UCSD-AML1 (cell line): ENCODE measurements at regions not wholly inside any gene's neighbourhood (a gene's known extent, or its start where the extent isn't known, plus 50 kb on each side); places are given as distances from the start of the nearest gene placed in this dataset.

Experiments used
- DNase-seq: peaks from one replicate; lab custom pipeline; 2025; ENCODE audit not compliant: unreplicated experiment; lab: John Stamatoyannopoulos, UW

DNA sequence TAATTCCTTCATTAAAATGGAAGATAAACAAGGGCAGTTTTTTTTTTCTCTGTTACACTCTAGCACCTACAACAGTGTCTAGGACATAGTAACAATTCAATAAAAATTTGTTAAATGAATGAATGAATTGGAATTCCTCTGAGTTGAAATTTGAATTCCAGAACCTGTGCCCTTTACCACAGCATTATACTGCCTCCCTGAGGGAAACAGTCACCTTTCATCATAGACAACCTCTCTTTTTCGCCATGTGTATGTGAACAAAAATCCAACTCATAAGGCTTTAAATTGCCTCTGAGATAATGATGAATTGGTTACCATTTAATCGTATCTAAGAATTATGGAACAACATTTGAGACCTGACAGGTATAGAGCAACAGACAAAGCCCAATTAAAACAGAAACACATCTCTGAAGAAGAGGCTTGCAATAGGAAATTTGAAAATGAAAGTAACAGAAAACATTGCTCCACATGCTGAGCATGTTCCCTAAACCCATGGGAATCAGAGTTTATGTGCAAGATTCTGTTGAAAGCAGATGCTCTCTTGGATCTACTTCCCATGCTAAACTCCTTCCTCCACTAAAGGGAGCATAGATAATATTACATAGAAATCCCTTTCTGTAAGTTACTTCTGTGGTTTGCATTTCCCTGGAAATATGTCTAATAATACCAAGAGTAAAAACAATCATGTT is 657.8 kb downstream of the GALC start:
- DNase-seq = no peak

DNA sequence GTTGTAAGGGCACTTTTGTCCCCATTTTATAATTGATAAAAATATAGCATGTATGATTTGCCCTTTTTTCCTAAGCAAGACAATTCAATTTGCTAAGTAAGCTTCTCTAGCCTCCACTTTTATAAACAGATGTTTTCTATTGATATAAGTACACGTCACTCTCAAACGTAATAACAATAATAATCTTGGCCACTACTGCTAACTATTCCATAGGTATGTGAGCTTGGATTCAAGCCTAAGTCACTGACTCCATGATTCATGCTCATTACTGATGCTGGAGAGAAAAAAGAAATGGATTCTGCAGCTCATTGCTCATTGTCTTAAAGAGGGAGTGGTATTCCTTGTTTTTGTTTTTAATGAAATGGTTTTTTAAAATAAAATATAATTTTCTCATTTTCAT is 661.0 kb downstream of the GALC start:
- DNase-seq = no peak

DNA sequence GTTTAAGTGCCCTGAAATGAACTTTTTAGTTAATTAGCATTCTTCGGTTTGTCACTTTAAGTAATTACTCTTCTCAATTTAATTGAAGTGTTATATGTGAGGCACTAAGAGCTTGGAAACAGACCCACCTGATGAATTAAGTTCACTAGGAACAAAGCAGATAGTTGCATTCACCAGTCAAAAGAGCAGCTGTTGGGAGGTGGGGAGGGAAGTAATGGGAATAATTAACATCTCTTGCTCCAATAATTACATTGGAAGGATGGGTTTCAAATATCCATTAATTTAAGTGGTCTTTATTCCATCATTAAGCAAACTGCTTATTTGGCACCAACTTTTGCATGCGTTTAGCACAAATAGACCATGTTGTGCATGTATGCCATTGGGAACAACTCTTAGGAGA is 667.2 kb downstream of the GALC start:
- no peak for DNase-seq

DNA sequence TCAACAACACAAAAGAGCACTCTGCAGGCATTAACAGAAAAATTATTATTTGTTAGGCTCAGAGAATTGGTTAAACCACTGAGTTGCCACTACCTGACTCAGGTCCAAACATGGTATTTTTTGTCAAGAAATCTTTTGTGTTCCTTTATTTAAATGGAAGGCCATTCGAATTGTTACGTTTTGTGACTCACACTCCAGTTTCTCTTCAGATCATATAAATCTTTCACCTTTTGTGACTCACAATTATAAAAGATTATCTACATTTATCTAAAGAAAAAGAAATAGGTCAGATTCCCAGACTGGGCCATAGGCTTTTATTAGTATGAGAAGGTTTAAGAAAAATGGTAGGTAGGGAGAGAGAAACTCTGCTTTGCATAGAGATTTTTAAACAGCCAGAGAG is 669.8 kb downstream of the GALC start:
- DNase-seq = no peak

DNA sequence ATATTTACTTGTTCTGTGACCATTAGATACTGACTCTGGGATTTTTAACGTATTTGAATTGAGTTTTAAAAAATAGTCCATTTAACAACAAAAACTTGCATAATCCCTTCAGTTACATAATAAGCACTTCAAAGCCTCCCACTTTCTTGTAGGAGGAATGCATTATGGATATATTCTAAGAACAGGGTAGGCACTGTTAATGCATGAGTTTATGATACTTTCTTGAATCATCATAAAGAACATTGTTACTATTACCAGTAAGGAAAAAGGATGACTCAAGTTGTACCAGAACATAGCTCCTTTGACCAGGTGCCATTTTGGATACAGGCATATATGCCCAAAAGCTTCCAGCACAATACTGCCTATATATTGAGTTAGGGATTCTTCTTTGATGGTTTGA is 671.4 kb downstream of the GALC start:
- DNase-seq = no peak

DNA sequence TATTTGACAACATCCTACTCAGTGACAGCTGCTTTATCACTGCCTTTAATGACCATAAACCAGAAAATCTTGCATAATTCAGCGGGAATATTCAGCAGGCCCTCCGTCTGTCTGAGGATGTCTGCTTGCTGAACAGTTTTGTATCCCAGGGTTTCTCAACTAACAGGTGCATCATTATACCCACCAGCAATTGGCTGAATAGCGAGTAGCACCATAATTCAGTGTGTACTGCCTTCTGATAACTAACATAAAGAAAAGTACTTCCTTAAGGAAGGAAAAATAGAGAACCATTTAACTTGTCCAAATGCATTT is 680.1 kb downstream of the GALC start:
- DNase-seq = no peak

DNA sequence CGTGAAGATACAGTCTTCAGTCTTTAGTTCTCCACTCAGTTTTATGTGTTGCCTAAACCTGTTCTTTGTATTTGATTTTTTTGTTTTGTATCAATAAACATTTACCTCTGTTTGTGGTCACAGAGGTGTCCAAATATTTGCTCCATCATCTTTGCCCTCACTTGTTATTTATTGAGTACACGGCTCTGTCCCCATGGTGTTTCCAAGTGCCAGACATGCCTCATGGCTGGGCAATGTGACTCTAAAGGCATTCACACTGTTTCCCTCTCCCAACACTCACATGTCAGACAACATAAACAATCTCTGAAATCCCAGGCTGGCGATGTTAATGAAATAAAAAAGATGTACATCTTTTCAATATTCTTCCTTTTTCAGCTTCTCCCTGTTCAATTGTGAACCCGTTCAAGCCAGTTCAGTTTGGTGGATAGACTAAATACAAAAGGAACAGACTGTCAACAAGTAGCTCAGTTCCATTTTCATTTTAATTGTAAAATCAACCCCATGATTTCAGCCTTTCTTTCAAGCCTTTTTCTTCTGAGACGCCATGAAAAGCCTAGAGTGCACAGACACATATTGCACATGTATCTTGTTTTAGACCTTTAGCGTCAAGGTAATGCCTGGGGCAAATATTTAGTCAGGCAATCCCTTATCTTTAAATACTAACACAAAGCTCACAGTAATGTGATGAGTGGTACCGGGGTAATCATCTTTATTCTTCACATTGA is 680.7 kb downstream of the GALC start:
- no peak for DNase-seq

DNA sequence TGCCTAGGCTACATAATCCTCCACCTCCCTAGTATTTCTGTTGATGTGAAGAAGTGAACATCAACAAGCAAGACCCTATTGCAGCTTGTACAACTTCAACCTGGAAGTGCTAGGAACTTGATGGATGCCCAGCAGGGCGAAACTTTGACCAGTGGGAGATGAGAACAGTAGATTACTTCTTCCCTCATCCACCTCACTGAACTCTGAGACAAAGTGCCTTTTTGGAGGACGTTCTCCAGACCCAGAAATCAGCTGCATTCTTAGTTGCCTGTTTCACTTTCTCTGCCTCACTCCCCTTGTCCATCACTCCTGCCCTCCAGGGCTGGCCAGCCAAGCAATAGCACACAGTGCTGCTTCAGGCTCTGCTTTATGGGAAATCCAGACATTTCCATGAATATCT is 683.4 kb downstream of the GALC start:
- no peak for DNase-seq

DNA sequence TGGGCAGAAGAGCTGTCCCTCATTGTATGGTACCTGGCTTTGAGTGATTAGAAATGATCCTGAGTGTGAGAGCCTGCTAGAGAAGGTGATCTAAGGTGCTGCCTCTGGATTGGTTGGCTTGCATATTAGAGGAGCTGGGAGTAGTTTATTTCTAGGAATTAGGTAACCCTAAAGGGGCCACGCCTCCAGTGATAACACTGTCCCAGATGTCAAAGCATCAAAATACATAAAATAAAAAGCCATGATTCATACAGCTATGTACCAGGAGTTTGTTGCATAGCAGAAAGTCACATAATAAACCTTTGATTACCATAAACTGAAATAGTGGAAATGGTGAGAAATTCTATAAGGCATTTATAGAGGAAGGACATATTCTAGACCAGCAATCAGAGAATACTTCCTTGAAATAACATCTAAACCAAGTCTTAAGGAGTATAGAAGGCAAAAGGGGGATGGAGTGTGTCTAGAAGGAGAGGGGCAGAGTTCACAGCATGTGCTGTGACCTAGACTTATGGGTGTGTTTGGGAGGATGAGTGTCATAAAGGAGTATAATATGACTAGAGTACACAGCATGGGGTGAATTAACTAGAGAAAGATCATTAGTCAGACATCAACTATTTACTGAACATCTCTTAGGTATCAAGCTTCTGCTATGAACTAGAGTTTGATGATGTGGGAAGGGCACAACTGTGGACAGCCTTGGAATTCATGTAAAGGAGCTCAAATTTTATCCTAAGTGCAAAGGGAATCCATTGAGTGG is 686.4 kb downstream of the GALC start:
- no peak for DNase-seq

DNA sequence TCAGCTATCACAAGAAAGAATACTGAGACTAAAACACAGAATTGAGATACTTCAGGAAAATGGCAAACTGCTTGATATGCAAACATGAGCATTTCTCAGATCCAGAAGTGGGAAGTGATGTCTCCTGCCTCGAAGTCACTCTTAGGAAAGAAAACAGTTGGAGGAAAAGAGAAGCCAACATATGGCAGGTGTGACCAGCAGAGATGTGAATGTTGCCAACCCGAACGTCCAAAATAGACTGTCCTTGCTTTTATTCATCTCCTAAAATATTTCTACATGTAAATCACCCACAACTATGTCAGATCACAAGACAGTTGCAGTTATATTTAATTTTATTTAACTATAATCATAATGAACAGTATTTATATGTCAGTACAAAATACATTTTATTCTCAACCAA is 687.6 kb downstream of the GALC start:
- no peak for DNase-seq

DNA sequence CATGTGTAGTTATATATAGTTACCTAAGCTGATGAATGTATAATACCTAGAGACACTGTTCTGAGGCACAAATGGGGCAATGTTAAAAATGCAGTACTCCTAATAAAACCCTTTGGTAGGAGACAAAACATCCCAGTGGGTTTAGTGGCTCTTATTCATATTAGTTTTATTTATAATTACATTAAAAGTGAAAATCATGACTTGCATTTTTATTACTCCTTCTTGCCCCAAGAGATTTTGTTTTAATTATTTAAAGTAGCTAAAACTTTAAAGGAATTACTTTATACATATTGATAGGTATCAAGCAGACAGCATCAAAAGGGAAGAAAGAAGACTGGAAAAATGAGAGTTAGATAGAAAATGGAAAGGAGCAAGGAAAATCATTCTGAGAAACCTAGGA is 688.6 kb downstream of the GALC start:
- no peak for DNase-seq

DNA sequence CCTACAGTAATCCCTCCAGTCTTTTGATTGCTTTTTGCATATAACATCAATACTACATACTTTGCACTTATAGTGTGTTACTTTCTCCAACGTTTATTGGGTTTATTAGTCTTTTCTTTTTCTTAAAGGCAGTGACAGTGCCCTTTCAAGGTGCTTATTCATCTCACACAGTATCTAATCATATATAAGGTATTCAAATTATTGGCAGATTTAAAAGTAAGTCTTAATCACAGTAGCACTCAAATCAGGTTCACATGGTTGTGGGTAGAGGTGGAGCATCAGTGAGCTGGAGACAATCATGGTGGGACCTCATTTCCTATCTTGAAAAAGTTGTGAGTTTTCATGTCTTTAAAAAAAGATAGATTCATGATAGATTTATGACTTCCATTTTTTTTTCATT is 706.2 kb downstream of the GALC start:
- no peak for DNase-seq

DNA sequence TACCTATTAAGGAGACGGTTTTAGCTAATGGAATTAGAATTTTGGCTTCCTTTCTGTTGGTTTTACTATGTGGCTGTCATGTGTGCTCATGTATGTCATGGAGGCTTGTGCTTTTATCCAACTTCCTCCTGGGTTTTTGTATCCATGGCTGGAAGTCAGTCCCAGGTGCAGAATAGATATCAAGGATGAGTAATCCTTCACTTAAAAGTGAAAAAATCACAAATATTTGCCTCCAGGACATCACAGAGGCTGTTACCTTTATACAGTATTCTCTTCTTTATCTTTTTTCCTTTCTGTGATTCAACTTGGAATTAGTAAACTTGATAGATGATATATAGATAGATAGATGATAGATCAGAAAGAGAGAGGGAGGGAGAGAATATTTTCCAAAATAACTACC is 706.8 kb downstream of the GALC start:
- DNase-seq = no peak

DNA sequence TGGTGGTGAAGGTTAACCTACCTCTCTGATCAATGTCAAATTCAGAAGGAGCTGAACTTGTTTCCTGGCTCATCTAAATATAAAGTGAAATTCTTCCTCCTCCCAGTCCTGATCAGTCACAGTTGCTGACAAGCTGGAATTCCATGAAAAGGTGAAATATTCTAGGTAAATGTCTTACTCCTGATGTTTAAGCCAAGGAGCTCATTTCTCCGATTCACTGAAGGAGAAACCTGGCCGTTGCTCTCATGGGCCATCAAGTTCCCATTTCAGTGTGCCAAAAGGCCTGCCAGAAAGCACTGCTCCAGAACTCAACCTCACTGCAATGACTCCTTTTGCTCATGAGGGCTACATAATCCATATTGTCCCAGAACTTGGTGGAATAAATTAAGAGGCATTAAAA is 707.5 kb downstream of the GALC start:
- no peak for DNase-seq

DNA sequence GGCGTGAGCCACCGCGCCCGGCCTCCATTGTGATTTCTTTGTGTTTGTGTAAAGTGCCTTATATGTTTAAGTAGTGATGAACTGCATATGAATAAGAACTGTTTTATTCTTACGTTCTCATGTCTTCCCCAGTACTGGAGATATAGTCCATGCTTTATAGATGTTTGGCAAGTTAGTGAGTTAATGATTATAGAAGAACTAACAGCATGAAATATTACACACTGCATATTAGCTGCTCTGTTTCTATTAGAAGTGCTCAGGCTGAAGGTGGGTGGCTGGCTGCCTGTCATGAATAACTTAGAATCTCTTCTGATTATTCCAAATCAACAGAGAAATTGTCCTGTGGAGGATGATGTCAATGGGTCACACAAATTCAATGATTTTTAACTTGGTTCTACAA is 709.4 kb downstream of the GALC start:
- DNase-seq = no peak

DNA sequence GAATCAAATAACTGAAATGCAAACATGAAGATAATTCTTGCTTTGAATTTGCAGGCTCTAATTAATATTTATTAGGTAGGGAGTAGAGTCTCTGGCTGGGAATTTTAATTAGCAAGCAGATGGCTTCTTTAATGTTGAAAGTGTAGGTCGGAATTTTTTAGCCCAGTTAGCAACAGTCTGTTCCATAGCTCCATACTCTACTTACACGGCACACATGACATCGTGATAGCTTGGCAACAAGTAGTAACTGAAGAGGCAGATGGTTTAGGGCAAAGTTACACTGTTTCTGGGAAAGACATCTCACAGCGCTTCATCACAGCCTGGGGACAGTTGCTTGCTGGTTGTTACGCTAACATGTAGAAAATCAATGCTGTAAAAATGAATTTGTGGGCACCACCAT is 710.7 kb downstream of the GALC start:
- no peak for DNase-seq

DNA sequence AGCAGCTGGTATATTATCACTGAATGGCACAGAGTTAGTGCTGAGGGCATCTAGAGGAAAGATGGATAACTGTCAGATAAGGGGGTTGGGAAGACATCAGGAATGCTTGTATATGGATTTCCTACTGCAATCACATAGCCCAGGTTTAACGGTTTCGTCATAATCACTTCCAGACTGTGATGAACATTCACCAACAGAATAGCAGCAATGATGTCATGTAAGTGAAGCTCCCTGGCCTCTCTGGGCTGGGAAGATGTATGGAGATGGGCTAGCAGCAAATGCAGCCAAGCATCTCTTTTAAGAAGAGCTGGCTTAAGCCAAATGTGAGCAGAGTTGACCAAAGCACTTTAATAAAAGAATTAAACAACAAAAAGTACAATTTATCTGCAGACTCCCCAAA is 714.6 kb downstream of the GALC start:
- DNase-seq = no peak

DNA sequence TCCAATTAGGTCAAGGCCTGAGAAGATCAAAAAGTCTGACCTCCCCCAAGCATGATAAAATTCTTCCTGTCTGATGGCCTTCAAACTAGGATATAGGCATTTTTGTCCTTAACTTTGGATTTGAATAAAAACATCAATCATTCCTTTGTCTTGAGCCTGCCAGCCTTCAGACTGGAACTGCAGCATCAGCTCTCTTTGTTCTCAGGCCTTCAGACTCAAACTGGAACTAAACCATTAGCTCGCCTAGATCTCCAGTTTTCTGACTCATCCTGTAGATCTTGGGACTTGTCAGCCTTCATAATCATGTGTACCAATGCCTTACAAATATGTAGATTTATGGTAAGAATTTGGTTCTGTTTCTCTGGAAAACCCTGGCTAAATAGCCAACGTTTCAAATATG is 721.7 kb downstream of the GALC start:
- DNase-seq = no peak

DNA sequence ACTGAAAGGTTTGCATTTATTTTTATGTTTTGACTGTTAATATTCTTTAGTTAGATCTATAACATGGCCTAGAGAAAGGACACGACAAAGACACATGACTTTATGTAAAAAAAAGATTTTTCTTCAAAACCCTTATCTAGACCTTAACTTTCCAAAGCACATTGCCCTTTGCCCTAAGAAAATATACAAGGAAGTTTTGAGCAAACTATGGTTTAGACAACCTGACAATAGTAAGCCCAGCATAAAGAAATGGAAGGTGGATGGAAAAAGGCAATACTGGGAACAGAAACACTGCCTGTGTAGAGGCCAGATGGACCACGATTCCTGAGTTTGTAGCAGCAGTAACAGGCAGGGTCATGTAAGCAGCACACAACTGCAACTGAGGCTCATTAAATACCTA is 724.0 kb downstream of the GALC start:
- no peak for DNase-seq

DNA sequence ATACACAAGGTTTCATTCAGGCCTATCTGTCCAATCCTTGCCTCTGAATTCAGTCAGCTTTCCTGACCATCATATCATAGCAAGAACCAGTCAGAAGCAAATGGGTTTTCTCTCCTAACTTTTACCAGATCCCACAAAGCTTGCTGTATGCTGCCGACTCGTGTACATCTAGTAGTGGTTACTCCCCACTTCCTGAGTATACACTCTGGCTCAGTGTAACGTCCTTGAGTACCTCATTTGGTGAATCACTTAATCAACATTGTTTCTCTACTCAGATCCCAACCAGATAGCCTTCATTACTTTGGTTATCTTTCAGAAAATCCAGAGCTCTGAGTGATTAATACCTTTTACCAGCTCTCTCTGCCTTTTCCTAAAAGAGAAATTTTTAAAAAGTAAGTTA is 728.2 kb downstream of the GALC start:
- DNase-seq = no peak

DNA sequence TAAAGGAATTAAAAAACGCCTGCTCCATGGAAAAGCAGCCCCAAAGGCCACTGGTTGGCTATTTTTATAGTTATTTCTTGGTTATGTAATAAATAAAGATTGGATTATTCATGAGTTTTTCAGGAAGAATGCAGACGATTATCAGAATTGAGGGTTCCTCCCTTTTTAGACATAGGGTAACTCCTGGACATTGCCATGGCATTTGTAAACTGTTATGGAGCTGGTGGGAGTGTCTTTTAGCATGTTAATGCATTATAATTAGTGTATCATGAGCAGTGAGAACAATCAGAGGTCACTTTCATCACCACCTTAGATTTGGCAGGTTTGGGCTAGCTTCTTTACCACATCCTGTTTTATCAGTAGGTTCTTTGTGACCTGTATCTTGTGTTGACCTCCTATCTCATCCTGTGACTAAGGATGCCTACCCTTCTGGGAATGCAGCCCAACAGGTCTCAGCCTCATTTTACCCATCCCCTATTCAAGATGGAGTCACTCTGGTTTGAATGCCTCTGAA is 728.7 kb downstream of the GALC start:
- no peak for DNase-seq

DNA sequence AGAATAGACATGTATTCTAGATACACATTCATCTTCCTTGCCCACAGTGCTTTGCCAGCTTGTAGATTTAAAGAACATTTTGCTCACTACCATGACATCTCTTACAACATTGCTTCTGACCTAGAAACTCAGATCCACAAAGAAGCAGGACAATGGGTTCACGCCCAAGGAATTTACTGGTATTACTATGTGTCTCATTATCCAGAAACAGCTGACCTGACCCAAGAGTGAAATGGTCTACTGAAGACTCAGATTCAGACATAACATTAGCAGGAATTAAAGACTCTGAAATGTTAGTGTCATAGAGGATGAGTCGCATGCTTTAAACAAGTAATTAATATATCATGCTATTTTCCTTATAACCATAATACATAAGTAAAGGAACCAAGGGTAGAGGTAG is 731.4 kb downstream of the GALC start:
- no peak for DNase-seq
